Common myeloid progenitor, CD34-positive (primary cell): ENCODE measurements at regions not wholly inside any gene's neighbourhood (a gene's known extent, or its start where the extent isn't known, plus 50 kb on each side); places are given as distances from the start of the nearest gene placed in this dataset.
"Not testable (repeated sequence)": the region's sequence is repeated elsewhere in the genome, so short reads cannot be mapped to it uniquely, and the experiment has no call there.

Experiments
- CTCF ChIA-PET: fragments of 350-600 bp; sonication (Branson Sonifier 250); formaldehyde crosslinking; loops from one replicate; lab custom pipeline; 2021; ENCODE audit warnings: antibody characterized with exemption; lab: Charles Lee
- POLR2A ChIA-PET: fragments of 350-600 bp; sonication (Branson Sonifier 250); formaldehyde crosslinking; loops from one replicate; lab custom pipeline; 2021; ENCODE audit warnings: antibody characterized with exemption; lab: Charles Lee
- DNase-seq, 3 donors: peaks; one replicate each; pipeline versions ENCODE4 v3.0.0 to v3.0.0-alpha.2; 2013
- H3K27ac ChIP-seq, 2 experiments: 1 replicate in 1 of 2; 2 replicates in 1 of 2; pipeline ENCODE4 v1.7.0; 2013; ENCODE audit warnings: inconsistent platforms in 2 of 2, low read length in 2 of 2, mild to moderate bottlenecking in 2 of 2, low read depth in 1 of 2, moderate library complexity in 1 of 2; ENCODE audit not compliant: severe bottlenecking in 2 of 2, insufficient read depth in 1 of 2, poor library complexity in 1 of 2
- H3K27me3 ChIP-seq, 5 experiments: replicated peaks in 2 of 5; 1 replicate in 3 of 5; 2 replicates in 2 of 5; pipeline versions ENCODE4 v1.6.1 to v1.7.0; 2013; ENCODE audit warnings: low read length in 4 of 5, mild to moderate bottlenecking in 2 of 5, moderate library complexity in 2 of 5, inconsistent platforms in 1 of 5; ENCODE audit not compliant: insufficient read depth in 5 of 5, control insufficient read depth in 4 of 5
- H3K36me3 ChIP-seq, 4 experiments: 1 replicate in 2 of 4; 2 replicates in 2 of 4; pipeline versions ENCODE4 v1.6.1 to v1.7.0; 2013; ENCODE audit warnings: low read length in 3 of 4, control low read depth in 1 of 4, mild to moderate bottlenecking in 1 of 4; ENCODE audit not compliant: control insufficient read depth in 4 of 4, insufficient read depth in 4 of 4
- H3K4me1 ChIP-seq, 4 experiments: 1 replicate in 3 of 4; 2 replicates in 1 of 4; pipeline versions ENCODE4 v1.6.1 to v1.7.1; 2013; ENCODE audit warnings: low read length in 3 of 4, mild to moderate bottlenecking in 3 of 4, control low read depth in 1 of 4, inconsistent platforms in 1 of 4, moderate library complexity in 1 of 4; ENCODE audit not compliant: control insufficient read depth in 4 of 4, insufficient read depth in 4 of 4; ENCODE audit errors: control extremely low read depth in 1 of 4
- H3K4me3 ChIP-seq, 7 experiments: 1 replicate in 4 of 7; 2 replicates in 3 of 7; pipeline versions ENCODE4 v1.5.1 to v1.7.0; 2013; ENCODE audit warnings: mild to moderate bottlenecking in 7 of 7, low read length in 6 of 7, moderate library complexity in 6 of 7, inconsistent platforms in 2 of 7, low read depth in 2 of 7, control low read depth in 1 of 7; ENCODE audit not compliant: insufficient read depth in 4 of 7, control insufficient read depth in 1 of 7; ENCODE audit errors: extremely low read depth in 1 of 7
- H3K9me3 ChIP-seq, 5 experiments: 1 replicate in 4 of 5; 2 replicates in 1 of 5; pipeline versions ENCODE4 v1.6.1 to v1.7.1; 2013; ENCODE audit warnings: low read length in 4 of 5, mild to moderate bottlenecking in 2 of 5, inconsistent platforms in 1 of 5, low read depth in 1 of 5, moderate library complexity in 1 of 5; ENCODE audit not compliant: control insufficient read depth in 4 of 5, insufficient read depth in 2 of 5; ENCODE audit errors: control extremely low read depth in 1 of 5
- whole genome bisulfite sequencing: methylation state at CpG from one replicate; pipeline ENCODE4 v1.1.5; 2013; ENCODE audit not compliant: insufficient coverage; 5-methylcytosine and 5-hydroxymethylcytosine counted together

GRCh38 chr9:65459756-65460320 lies 174.8 kb upstream of the FOXD4L5 start:
- Histone ChIP-seq H3K4me1 (no peaks in the 10 kb centered on the region), H3K36me3 (no peaks in the 10 kb centered on the region), H3K4me3 (no peak overlapping the region), H3K27me3 (no peaks in the 10 kb centered on the region), H3K27ac (no peak overlapping the region), H3K9me3 (peaks cover 0 to 6% (median 1%) of the 10 kb centered on the region in 5 experiments)
- 90% methylated on average over 11 of the region's 11 CpGs for WGBS
- ChIA-PET POLR2A (no interaction called here), CTCF (no interaction called here)
- DNase-seq, result no peak

DNA sequence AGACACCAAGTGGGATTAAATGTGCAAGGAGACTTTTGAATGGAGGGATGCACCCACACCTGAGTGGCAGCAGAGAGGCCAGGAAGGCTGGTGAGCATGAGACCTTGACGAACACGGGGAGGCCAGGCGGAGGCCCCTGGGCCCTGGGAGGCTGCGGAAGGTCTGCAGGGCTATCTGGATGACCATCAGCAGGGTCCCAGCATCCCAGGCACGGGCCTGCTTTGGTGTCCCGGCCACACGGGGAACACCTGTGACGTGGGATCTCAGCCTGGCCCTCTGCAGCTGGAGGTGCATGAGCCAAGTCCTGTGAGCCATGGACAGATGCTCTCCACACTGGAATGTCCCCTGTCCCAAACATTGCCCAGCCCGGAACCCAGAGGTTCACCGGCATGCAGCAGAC lies 174.0 kb upstream of the FOXD4L5 start:
- no peak for DNase-seq

DNA sequence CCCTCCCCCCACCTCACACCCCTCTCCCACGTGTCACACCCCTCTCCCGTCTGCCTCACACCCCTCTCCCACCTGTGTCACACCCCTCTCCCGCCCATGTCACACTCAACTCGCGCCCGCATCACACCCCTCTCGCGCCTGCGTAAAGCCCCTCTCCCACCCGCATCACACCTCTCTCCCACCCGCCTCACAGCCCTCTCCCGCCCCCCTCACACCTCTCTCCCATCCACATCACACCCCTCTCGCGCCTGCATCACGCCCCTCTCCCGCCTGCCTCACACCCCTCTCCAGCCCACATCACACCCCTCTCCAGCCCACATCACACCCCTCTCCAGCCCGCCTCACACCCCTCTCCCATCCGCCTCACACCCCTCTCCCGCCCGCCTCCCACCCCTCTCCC lies 173.5 kb upstream of the FOXD4L5 start:
- whole genome bisulfite sequencing, result 93% methylated on average over 17 of the region's 20 CpGs
- Histone ChIP-seq H3K4me1 (no peaks in the 10 kb centered on the region), H3K27me3 (no peaks in the 10 kb centered on the region), H3K4me3 (no peak overlapping the region), H3K27ac (no peak overlapping the region), H3K9me3 (peaks cover 0 to 7% (median 0%) of the 10 kb centered on the region in 5 experiments), H3K36me3 (no peaks in the 10 kb centered on the region)
- DNase-seq, result no peak
- ChIA-PET POLR2A (no interaction called here), CTCF (no interaction called here)

More for the DNA sequence above, 174.0 kb upstream of the FOXD4L5 start:
- CTCF ChIA-PET, result no interaction called here
- H3K27ac ChIP-seq, result no peak overlapping the region
- H3K9me3 ChIP-seq, result peaks cover 0 to 7% (median 0%) of the 10 kb centered on the region in 5 experiments
- no peak overlapping the region for H3K4me3 ChIP-seq
- POLR2A ChIA-PET, result no interaction called here
- no peaks in the 10 kb centered on the region for H3K27me3 ChIP-seq
- WGBS, result 91% methylated on average over 10 of the region's 10 CpGs
- H3K4me1 ChIP-seq, result no peaks in the 10 kb centered on the region
- H3K36me3 ChIP-seq, result no peaks in the 10 kb centered on the region

DNA sequence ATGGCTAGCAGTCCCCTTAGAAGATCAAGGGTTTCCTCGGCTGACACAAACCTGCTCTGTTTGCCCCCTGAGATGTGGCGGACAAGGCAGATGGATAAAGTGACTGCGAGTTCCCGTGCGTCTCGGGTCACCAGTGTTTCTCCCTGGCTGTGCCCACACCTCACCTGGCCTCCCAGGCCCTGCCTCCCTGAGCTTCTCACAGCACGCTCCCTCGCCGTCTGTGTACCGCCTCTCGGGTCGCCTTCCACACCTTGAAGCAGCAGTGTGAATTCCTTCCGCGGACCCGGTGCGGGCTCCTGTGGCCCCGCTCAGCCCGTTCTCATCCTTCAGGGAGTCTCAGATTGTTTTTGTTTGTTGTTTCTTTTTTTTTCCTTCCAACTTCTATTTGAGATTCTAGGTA lies 172.0 kb upstream of the FOXD4L5 start:
- H3K27ac ChIP-seq, POLR2A ChIA-PET, DNase-seq, H3K36me3 ChIP-seq, CTCF ChIA-PET, H3K4me3 ChIP-seq, H3K27me3 ChIP-seq, H3K9me3 ChIP-seq, H3K4me1 ChIP-seq: not testable (repeated sequence)
- WGBS, result 95% methylated on average over 15 of the region's 18 CpGs

DNA sequence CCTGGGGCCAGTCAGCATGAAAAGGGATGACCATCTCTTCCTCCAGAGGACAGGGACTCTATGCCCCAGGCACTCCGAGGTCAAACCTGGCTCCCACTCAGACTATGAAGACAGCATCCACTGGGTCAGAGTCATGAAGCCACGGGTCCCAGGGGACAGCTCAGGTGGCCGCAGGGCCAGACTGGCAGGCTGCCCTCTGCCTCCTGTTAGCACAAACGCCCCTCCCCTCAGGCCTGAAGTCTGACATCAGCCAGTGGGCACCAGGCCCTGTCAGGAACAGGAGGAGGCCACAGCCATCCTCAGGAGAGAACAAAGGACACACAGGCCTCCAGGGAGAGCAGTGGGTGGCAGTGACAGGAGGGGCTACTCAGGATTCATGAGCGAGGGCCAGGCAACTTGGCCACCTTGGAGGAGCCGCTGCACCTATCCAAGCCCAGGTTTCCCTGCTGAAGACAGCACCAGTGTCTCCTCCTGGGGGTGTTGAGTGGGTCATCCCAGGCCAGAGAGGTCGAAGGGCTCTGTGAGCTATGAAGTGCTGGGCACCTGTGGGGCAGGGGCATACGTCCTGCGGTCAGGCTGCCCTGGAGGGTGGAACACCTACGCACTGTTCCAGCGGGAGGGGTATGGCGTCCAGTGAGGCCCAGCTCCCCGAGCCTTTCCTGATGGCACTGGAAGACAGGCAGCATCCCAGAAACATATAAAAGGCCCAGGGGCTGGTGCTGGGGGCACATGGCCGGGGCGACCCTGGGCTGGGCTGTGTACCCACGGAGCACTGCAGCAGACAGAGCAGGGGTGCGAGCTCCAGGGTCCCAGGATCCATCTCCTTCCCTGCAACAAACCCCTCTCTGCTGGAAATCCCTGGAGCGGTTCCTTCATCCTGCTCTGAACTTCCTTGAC lies 171.0 kb upstream of the FOXD4L5 start:
- H3K9me3 ChIP-seq, H3K36me3 ChIP-seq, H3K4me1 ChIP-seq, H3K27me3 ChIP-seq, H3K27ac ChIP-seq, H3K4me3 ChIP-seq, CTCF ChIA-PET, DNase-seq, POLR2A ChIA-PET: not testable (repeated sequence)
- WGBS, result 86% methylated on average over 13 of the region's 18 CpGs

- H3K27ac ChIP-seq, CTCF ChIA-PET, H3K27me3 ChIP-seq, H3K4me3 ChIP-seq, H3K4me1 ChIP-seq, H3K9me3 ChIP-seq, H3K36me3 ChIP-seq, POLR2A ChIA-PET, DNase-seq: not testable (repeated sequence)
- 89% methylated on average over 11 of the region's 13 CpGs for WGBS
These were observed 170.1 kb upstream of the FOXD4L5 start for GRCh38 chr9:65455136-65455535.

DNA sequence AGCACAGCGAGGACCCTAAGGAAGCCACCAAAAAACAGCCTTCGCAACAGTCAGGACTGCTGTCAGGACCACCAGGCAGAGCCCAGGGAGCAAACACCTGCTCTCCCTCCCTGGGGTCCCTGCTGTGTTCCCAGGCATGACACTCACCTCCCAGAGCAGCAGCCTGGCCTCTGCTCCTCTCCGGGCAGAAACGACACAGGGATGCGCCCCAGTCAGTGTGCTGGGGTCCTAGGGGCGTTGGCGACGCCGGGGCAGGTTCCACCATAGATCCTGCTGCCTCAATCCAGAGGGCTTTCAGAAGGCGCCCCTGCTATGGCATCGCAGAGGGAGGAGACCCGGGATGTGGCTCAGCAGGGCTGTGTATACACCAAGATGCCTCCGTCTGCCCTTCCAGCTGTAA lies 169.7 kb upstream of the FOXD4L5 start:
- H3K27me3 ChIP-seq, H3K4me3 ChIP-seq, H3K27ac ChIP-seq, H3K36me3 ChIP-seq, POLR2A ChIA-PET, CTCF ChIA-PET, DNase-seq, H3K9me3 ChIP-seq, H3K4me1 ChIP-seq: not testable (repeated sequence)
- WGBS, result 85% methylated on average over 9 of the region's 13 CpGs
